Transverse colon (tissue), 4 donors: ENCODE measurements at regions not wholly inside any gene's neighbourhood (a gene's known extent, or its start where the extent isn't known, plus 50 kb on each side); places are given as distances from the start of the nearest gene placed in this dataset.

Source experiments
- CTCF ChIP-seq, 5 experiments: fragments of 200-600 bp in 3 of 5; fragments of 450-650 bp in 2 of 5; sonication (generic) in 3 of 5; IDR thresholded peaks; 1 replicate in 2 of 5; 2 replicates in 3 of 5; pipeline ENCODE4 v1.5.1; 2016 to 2017; ENCODE audit warnings: antibody characterized with exemption in 5 of 5, inconsistent platforms in 3 of 5, mild to moderate bottlenecking in 2 of 5, moderate library complexity in 1 of 5
- POLR2A ChIP-seq: fragments of 450-650 bp; IDR thresholded peaks from one replicate; pipeline ENCODE4 v1.6.1; 2016; ENCODE audit warnings: antibody characterized with exemption, mild to moderate bottlenecking, moderate library complexity
- POLR2AphosphoS5 ChIP-seq, 3 donors: sonication (generic); formaldehyde crosslinking; IDR thresholded peaks; one replicate each; pipeline ENCODE4 v1.6.1; 2016; ENCODE audit warnings: antibody characterized with exemption in 3 of 3

GRCh38 chr13:104288496-104288895, 1222.3 kb upstream of the SLC10A2 start:
- no peak for TF ChIP-seq CTCF (IDR thresholded peaks at IDR 0.05)
- no peak for TF ChIP-seq POLR2A
- TF ChIP-seq POLR2AphosphoS5 (IDR thresholded peaks at IDR 0.05), result no peak
